Osteocyte (in vitro differentiated cells): ENCODE measurements at regions not wholly inside any gene's neighbourhood (a gene's known extent, or its start where the extent isn't known, plus 50 kb on each side); places are given as distances from the start of the nearest gene placed in this dataset.

Source experiments
- DNase-seq: peaks from one replicate; pipeline ENCODE4 v3.0.0; 2021; ENCODE audit warnings: mixed read lengths; ENCODE audit not compliant: unreplicated experiment; ENCODE audit errors: extremely low spot score
- H3K27ac Mint-ChIP-seq: one replicate; pipeline ENCODE4 v1.8.0; 2021; ENCODE audit warnings: mild to moderate bottlenecking, mixed read lengths; ENCODE audit not compliant: unreplicated experiment
- H3K27me3 Mint-ChIP-seq: one replicate; pipeline ENCODE4 v1.8.0; 2021; ENCODE audit warnings: mixed read lengths; ENCODE audit not compliant: unreplicated experiment
- H3K36me3 Mint-ChIP-seq: one replicate; pipeline ENCODE4 v1.8.0; 2021; ENCODE audit warnings: mixed read lengths; ENCODE audit not compliant: unreplicated experiment
- H3K4me1 Mint-ChIP-seq: one replicate; pipeline ENCODE4 v1.8.0; 2021; ENCODE audit warnings: mixed read lengths; ENCODE audit not compliant: unreplicated experiment
- H3K4me3 Mint-ChIP-seq: one replicate; pipeline ENCODE4 v1.8.0; 2021; ENCODE audit warnings: mild to moderate bottlenecking, moderate library complexity, mixed read lengths; ENCODE audit not compliant: unreplicated experiment
- H3K9me3 Mint-ChIP-seq: one replicate; pipeline ENCODE4 v1.8.0; 2021; ENCODE audit warnings: mixed read lengths; ENCODE audit not compliant: unreplicated experiment
- TF ChIP-seq, protein P1 (sequence below): fragments of 200-600 bp; sonication (generic); IDR thresholded peaks from 2 replicates; pipeline ENCODE4 v1.5.0; 2021; ENCODE audit warnings: antibody characterized with exemption, mild to moderate bottlenecking, moderate library complexity

DNA sequence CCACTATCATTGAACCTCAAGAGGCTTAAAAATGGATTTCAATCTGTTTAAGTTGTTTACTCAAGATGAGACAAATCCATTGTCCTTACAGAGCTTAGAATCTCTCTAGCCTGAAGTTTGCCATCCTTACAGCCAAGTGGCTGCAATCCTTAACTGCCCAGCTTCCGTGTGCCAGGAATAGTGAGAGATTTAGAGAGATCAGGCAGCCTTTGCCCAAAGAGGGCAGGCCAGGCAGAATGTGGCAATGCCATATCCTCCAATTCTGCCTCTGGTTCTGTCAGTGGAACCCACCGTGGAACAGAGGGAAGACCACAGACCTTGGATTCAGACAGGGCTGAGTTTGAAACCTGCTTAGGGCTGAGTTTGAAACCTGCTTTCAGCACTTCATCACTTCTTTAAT, 374.3 kb downstream of the VPS13C start:
- Mint-ChIP-seq H3K4me3 (no peak overlapping the region), H3K27me3 (peaks cover 3% of the 10 kb centered on the region), H3K36me3 (no peaks in the 10 kb centered on the region), H3K9me3 (no peaks in the 10 kb centered on the region), H3K4me1 (no peaks in the 10 kb centered on the region), H3K27ac (no peak overlapping the region)
- TF ChIP-seq, protein P1, sequence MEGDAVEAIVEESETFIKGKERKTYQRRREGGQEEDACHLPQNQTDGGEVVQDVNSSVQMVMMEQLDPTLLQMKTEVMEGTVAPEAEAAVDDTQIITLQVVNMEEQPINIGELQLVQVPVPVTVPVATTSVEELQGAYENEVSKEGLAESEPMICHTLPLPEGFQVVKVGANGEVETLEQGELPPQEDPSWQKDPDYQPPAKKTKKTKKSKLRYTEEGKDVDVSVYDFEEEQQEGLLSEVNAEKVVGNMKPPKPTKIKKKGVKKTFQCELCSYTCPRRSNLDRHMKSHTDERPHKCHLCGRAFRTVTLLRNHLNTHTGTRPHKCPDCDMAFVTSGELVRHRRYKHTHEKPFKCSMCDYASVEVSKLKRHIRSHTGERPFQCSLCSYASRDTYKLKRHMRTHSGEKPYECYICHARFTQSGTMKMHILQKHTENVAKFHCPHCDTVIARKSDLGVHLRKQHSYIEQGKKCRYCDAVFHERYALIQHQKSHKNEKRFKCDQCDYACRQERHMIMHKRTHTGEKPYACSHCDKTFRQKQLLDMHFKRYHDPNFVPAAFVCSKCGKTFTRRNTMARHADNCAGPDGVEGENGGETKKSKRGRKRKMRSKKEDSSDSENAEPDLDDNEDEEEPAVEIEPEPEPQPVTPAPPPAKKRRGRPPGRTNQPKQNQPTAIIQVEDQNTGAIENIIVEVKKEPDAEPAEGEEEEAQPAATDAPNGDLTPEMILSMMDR, result no peak
- DNase-seq, result no peak

DNA sequence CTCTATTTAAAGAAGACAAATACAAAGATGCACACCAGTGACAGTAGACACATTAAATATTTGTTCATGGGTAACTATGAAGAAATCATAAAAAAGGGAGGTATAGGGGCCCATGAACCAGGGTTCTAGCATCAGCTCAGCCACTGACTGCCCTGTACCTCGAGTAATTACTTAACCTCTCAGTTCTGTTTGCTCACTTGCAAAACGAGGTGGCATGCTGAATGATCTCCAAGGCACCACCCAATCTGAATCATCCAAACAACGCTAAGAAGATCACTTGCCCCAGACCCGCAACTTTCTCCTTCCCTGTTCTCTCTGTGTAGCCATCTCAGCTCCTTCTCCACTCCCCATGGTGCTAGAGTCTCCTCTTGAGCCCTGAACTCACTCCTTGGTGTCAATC, 374.7 kb downstream of the VPS13C start:
- H3K4me3 Mint-ChIP-seq, result no peak overlapping the region
- H3K9me3 Mint-ChIP-seq, result no peaks in the 10 kb centered on the region
- no peak for DNase-seq
- no peaks in the 10 kb centered on the region for H3K4me1 Mint-ChIP-seq
- peaks cover 3% of the 10 kb centered on the region for H3K27me3 Mint-ChIP-seq
- no peak overlapping the region for H3K27ac Mint-ChIP-seq
- TF ChIP-seq, protein P1, result no peak
- H3K36me3 Mint-ChIP-seq, result no peaks in the 10 kb centered on the region

DNA sequence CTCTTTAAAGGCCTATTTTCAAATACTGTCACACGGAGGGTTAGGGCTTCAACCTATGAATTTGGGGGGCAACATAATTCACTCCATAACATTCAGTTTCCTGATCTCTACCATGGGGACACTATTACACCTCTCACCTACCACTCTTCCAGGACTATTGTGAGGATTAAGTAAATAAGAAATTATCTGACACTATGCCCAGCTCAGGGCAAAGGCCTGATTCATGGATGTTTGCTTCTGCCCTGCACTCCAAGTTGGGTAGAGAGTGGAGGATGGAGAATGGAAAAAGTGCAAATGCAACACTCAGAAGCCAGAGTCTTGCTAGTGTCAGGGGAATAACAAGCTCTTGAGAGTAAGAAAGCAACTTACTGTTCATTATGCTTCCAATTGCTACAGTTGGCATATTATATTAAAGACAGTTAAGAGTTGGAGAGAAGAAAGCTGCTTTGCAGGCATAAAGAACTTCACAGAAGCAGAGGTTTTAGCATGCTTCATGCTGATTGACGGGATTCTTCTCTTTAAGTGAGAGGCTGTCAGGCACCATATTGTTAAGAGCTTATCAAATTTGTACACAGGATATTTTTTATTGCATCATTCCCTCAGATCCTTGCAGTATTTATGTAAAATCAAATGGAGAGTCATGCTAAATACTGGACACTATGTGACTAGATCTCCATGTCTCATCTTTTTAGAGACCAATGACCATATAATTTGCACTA, 375.3 kb downstream of the VPS13C start:
- no peaks in the 10 kb centered on the region for H3K9me3 Mint-ChIP-seq
- H3K27me3 Mint-ChIP-seq, result peaks cover 3% of the 10 kb centered on the region

DNA sequence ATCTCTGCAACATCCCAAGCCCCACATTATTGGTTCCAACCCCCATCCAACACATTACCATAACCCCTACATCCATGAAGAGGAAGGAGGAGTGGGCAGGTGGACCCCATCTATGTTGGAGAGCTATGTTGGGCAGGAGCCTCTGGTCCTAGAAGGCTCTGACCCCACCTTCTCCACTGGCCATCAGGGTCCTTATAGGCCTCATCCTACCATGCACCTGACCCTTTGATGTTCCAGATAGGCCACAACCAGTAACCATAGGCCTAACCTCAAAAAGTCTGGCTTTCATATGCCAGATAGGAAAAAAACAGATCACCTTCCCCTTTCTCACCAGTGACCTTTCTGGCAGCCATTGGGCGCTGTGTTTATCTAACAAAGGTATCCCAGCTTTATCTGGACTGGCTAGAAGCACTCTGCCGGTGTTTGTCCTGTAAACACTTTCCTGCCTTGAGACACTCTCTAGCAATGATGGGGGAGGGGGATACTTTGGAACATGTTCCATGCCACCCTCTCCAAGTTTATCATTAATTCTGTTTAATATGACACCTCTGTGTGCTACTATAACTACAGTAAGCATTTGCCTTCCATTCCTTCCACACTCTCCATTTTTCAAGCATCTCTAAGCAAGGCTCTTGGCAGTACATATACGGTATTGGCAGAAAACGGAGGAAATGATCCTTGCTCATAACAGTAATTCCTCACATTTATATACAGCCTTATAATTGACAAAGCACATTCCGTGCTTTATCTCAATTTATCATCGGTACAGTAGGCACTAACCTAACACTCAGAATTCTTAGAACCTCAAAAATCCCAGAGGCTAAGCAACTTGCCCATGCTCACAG, 377.1 kb downstream of the VPS13C start:
- Mint-ChIP-seq H3K9me3 (no peaks in the 10 kb centered on the region), H3K27ac (no peak overlapping the region), H3K36me3 (no peaks in the 10 kb centered on the region), H3K27me3 (peaks cover 6% of the 10 kb centered on the region), H3K4me1 (no peaks in the 10 kb centered on the region), H3K4me3 (no peak overlapping the region)
- TF ChIP-seq, protein P1, result no peak
- DNase-seq, result no peak

More for the DNA sequence above, 375.3 kb downstream of the VPS13C start:
- TF ChIP-seq, protein P1, result no peak
- DNase-seq, result no peak
- no peaks in the 10 kb centered on the region for H3K36me3 Mint-ChIP-seq
- H3K27ac Mint-ChIP-seq, result no peak overlapping the region
- H3K4me1 Mint-ChIP-seq, result no peaks in the 10 kb centered on the region
- no peak overlapping the region for H3K4me3 Mint-ChIP-seq

DNA sequence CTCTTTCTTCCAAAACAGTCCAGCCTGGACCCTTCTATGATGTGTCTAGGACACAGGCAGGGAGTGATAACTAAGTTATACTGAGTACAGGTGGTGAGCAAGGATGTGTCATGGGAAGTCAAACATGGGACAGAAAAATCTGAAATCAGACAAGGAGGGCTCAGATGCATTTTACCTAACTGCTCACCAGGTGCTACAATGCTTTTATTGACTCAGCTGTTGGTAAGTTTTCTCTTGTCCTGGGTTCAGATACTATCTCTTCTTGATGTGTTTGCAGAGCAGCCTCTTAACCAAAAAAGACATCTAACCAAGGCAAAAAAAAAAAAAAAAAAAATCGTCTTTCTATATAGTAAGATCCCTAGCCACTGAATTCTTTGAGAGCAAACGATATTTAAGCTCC, 378.6 kb downstream of the VPS13C start:
- DNase-seq, result no peak
- Mint-ChIP-seq H3K27ac (no peak overlapping the region), H3K4me1 (no peaks in the 10 kb centered on the region), H3K36me3 (no peaks in the 10 kb centered on the region), H3K27me3 (peaks cover 13% of the 10 kb centered on the region), H3K4me3 (no peak overlapping the region), H3K9me3 (no peaks in the 10 kb centered on the region)
- TF ChIP-seq, protein P1, result no peak
